ELR (cell line): ENCODE measurements at regions not wholly inside any gene's neighbourhood (a gene's known extent, or its start where the extent isn't known, plus 50 kb on each side); places are given as distances from the start of the nearest gene placed in this dataset.
A peak's percentile ranks its signal among the peaks of the same experiment; 100 is the strongest.

Experiments
- DNase-seq: peaks from one replicate; pipeline ENCODE4 v3.0.0-alpha.2; 2015; ENCODE audit warnings: low read depth

DNA sequence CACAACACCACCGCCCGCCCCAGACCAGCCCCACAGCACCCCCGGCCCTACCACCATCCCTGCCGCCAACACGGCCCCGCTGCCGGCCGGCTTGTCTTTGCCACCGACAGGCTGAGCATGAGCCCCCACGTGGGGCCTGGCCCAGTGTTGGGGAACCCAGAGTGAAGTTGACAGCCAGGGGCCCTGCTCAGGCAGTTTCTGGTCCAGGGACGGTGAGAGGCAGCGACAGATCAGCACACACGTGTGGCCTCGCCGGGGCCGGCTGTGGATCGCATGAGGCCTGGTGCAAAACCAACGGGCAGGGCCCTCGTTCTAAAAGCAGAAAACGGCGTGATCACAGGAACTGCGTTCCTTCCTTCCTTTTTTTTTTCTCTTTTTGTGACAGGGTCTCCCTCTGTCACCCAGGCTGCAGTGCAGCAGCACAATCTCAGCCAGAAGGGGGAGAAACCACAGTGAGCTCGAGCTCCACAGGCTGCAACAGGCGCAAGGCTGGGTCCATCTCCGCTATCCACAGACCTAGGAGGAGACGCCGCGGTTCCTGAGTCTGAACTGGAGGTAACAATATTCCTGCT lies 50.5 kb upstream of the FBRSL1 start:
- no peak for DNase-seq

DNA sequence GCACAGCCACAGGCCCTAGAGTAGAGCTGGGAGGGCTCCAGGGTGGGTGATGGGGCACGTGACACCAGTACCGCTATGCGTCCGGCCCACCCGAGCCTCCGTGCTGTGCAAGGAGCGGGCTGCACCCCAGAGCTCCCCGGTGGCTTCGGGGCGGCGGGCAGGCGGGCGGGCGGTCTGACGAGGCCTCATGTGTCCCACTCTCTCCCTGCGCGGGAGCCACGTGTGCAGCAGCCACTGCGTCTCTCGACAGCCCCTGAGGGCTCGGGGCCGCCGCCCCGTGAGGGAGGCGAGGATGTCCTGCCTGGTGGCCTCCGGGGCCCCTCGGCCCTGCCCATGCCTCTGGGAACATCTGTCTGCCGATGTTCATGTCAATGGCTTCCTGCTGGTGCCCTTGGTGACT lies 51.2 kb upstream of the FBRSL1 start:
- no peak for DNase-seq

- DNase-seq = no peak
Measured at GRCh38 chr12:132437943-132438700, 51.8 kb upstream of the FBRSL1 start.

DNA sequence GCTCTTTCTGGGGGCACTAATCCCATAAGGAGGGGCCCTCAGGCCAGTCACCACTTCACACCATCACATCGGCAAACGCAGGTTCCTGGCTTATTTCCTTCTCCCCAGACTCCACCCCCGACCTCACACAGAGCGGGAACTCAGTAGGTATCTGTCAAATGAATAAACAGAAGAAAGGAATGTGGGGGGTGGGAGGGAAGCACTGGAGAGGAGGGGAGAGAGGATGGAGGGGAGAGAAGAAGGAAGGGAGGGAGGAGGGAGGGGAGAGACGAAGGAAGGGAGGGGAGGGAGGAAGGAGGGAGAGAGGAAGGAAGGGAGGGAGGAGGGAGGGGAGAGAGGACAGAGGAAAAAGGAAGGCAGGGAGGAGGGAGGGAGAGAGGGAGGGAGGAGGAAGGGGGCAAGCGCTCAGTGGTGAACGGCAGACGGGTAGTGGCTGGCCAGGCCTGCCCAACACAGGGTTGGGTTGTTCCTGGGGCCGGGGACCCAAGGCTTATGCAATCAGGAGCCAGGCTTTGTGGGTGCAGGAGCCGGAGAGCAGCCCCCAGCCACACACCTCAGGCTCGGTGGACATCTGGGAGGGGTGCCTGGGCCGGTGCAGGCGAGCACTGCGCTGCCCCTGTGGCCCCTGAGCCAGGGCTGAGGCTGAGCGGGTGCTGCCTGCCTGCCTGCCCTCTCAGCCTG lies 52.6 kb upstream of the FBRSL1 start:
- no peak for DNase-seq

GRCh38 chr12:132436791-132437251 lies 53.1 kb upstream of the FBRSL1 start:
- DNase-seq = no peak

DNA sequence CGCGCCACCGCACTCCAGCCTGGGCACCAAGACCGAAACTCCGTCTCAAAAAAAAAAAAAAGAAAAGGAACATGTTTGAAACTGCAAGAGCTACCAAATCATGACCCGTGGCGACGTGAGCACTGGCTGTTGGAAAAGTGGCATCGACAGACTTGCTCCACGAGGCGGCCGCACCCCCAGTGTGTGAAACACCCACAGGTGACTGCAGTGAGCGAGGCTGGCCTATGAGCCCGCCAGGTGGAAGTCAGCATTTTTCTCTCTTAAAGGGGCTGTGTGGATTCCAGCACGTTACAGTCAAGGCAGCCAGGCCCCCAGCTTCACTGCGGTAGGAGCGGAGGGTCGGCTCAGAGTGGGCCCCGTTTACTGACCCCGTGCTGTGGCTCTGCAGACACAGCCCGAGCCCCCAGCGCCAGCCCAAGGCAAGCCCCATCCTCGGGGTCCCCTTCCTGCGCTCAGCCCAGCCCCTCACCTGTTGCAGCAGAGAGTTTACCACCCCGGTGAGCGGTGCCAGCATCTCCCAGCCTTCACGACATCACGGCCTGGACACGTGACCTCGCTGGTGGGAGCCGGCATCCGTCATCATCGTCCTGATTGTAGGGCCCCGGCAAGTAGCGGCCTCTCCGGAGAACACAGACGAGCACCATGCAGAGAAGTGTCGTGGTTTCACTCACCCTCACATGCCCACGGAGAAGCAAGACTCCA lies 54.3 kb upstream of the FBRSL1 start:
- DNase-seq = no peak

GRCh38 chr12:132433641-132434395 lies 56.1 kb upstream of the FBRSL1 start:
- DNase-seq = no peak

GRCh38 chr12:132432721-132433577 lies 57.0 kb upstream of the FBRSL1 start:
- DNase-seq = no peak

DNA sequence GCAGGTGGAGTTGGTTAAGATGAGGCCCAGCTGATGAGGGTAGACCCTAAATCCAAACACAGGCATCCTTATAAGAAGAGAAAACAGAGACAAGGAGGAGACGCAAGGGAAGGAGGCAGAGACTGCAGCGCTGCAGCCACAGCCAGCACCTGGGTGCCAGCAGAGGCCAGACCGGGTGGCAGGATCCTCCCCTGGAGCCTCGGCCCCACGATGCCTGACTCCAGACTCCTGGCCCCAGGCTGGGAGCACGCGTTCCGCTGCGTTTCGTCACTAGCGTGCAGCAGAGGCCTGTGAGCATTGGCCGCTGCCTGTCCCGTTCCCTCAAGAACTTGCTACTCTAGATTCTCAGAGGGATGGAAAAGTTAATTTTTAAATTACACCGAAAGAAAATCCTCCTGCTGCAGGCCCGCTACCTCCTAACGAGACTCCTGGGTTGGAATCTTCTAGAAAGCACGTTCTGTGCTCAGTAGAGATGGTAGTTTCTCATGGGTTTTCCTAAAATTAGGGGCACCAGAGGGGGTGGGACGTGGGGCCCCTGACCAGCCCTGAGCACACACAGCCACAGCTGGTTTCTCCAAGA lies 57.7 kb upstream of the FBRSL1 start:
- DNase-seq = no peak

DNA sequence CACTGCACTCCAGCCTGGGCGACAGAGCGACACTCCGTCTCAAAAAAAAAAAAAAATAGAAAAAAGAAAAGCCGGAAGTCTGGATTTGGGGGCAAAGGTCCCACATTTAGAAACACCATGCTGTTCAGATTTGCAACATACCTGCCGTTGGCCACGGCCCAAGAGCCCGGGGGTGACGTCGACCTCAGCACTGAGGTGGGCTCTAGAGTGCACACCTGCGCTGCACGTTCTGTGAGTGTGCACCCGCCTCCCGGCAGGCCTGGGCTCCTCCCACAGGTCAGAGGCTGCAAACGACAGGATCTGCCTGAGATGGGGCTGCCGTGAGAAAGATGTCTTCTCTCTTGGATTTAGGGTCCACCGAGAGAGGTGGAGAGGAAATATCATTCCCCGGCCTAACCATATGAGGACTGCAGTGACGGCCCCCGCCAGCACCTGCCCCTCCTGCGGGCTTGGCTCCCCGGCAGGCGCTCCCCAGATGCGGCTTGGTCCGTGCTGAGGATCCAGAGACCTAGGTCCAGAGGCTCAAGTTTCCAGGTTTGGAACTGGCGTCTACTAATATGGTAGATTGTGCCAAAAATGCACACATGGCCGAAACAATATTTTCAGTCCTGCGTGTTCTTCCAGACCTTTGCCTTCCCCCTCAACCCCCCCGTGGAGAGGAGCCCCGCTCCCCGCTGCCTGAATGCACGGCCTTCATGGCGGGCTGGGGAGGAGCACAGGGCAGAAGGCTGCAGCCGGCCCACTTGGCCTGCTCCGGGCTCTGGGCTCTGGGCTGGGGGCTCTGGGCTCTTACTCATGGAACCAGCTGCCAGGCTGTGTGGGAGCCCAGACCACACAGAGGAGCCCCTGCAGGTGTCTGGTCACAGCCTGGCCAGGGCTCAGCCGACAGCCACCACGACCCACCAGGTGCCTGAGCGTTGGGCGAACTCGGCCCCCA lies 58.8 kb upstream of the FBRSL1 start:
- DNase-seq = no peak

- peak; percentile 29 for DNase-seq
Measured at GRCh38 chr12:132429946-132430643, 59.9 kb upstream of the FBRSL1 start.

- DNase-seq = no peak
Measured at GRCh38 chr12:132429602-132429945, 60.4 kb upstream of the FBRSL1 start.

DNA sequence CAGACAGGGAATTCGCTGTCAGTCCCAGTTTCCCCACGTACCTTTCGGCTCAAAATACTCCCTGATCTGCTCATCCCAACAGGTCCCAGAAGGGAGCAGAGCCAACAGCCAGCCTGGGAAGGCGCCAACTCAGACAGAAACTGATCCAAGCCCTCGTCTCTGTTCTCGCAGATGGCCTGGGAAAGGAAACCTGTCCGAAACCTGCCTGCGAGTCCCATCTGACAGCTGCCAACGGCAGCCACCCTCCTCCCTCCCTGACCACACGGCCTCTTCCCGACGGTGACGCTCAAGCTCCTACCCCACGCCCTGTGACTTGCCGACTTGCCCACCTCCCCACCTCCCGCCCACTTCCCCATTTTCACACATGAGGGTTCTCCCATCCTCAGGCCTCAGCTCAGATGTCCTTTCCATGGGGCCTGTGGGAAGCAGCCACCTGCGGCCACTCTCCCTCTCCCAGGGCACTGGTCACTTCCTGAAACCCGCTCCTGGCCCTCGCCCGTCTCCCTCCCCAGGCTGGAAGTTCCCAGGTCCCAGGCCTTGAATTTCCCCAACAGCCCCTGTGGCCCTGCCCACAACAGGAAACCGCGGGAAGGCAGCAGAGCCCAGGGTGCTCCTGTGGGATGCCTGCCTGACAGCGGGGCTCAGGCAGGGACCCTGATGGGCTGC lies 60.9 kb upstream of the FBRSL1 start:
- no peak for DNase-seq

- DNase-seq = no peak
Measured at GRCh38 chr12:132427999-132428935, 61.7 kb upstream of the FBRSL1 start.

DNA sequence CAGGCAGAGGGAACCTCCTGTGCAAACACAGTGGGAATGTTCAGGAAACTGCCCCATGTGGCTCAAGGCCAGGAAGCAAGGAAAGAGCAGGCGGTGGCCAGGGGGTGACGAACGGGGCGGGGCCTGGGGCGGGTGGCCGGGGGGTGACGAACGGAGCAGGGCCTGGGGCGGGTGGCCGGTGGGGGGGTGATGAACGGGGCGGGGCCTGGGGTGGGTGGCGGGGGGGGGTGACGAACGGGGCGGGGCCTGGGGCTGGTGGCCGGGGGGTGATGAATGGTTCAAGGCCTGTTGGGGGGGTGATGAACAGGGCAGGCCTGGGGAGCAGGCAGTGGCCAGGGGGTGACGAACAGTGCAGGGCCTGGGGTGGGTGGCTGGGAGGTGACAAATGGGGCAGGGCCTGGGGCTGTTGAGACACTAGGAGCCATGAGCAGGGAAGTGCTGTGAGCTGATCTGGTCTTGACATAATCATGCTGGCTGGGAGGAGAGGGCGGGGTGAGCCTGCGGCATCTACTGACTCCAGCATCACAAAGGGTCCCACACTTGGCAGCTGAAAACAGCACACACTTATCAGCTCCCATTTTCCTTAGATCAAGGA lies 62.7 kb upstream of the FBRSL1 start:
- no peak for DNase-seq

- DNase-seq = no peak
Measured at GRCh38 chr12:132426349-132427173, 63.4 kb upstream of the FBRSL1 start.
